Stimulated activated CD4-positive, alpha-beta T cell treated with anti-CD3 and anti-CD28 coated beads, Interleukin-4, amount 100 ng/mL, for 4 hours (primary cell): ENCODE measurements at regions not wholly inside any gene's neighbourhood (a gene's known extent, or its start where the extent isn't known, plus 50 kb on each side); places are given as distances from the start of the nearest gene placed in this dataset.
"Not testable (repeated sequence)": the region's sequence is repeated elsewhere in the genome, so short reads cannot be mapped to it uniquely, and the experiment has no call there.

Experiments used
- DNase-seq, 2 experiments: peaks; one replicate each; pipeline ENCODE4 v3.0.0-alpha.2; 2020

GRCh38 chr13:44812818-44813217 lies 176.5 kb downstream of the NUFIP1 start:
- DNase-seq = no peak

- no peak for DNase-seq
Measured at GRCh38 chr13:44810061-44810840, 179.0 kb downstream of the NUFIP1 start.

GRCh38 chr13:44809190-44809589 lies 180.1 kb downstream of the NUFIP1 start:
- DNase-seq = no peak

- no peak for DNase-seq
Measured at GRCh38 chr13:44808185-44808584, 181.1 kb downstream of the NUFIP1 start.

- DNase-seq = no peak
Measured at GRCh38 chr13:44807449-44808034, 181.7 kb downstream of the NUFIP1 start.

- no peak for DNase-seq
Measured at GRCh38 chr13:44806826-44807225, 182.4 kb downstream of the NUFIP1 start.

- DNase-seq = no peak
Measured at GRCh38 chr13:44805585-44805984, 183.7 kb downstream of the NUFIP1 start.

- no peak for DNase-seq
Measured at GRCh38 chr13:44803390-44803789, 185.9 kb downstream of the NUFIP1 start.

GRCh38 chr13:44802491-44802890 lies 186.8 kb downstream of the NUFIP1 start:
- DNase-seq = no peak

- no peak for DNase-seq
Measured at GRCh38 chr13:44801990-44802389, 187.3 kb downstream of the NUFIP1 start.

- no peak for DNase-seq
Measured at GRCh38 chr13:44800626-44801025, 188.6 kb downstream of the NUFIP1 start.

- no peak for DNase-seq
Measured at GRCh38 chr13:44797685-44798084, 191.6 kb downstream of the NUFIP1 start.

GRCh38 chr13:44796597-44797490 lies 192.4 kb downstream of the NUFIP1 start:
- no peak for DNase-seq

- not testable (repeated sequence) for DNase-seq
Measured at GRCh38 chr13:44796039-44796438, 193.2 kb downstream of the NUFIP1 start.

- DNase-seq = no peak
Measured at GRCh38 chr13:44795176-44795575, 194.1 kb downstream of the NUFIP1 start.

- no peak for DNase-seq
Measured at GRCh38 chr13:44792096-44792495, 197.2 kb downstream of the NUFIP1 start.

- no peak for DNase-seq
Measured at GRCh38 chr13:44790289-44790688, 199.0 kb downstream of the NUFIP1 start.

- no peak for DNase-seq
Measured at GRCh38 chr13:44787617-44788016, 201.7 kb downstream of the NUFIP1 start.

GRCh38 chr13:44786756-44787155 lies 202.5 kb downstream of the NUFIP1 start:
- no peak for DNase-seq

- no peak for DNase-seq
Measured at GRCh38 chr13:44785401-44785800, 203.9 kb downstream of the NUFIP1 start.

GRCh38 chr13:44784708-44785080 lies 204.6 kb downstream of the NUFIP1 start:
- no peak for DNase-seq

- no peak for DNase-seq
Measured at GRCh38 chr13:44783994-44784707, 205.1 kb downstream of the NUFIP1 start.
